CD4-positive, alpha-beta T cell (primary cell): ENCODE measurements at regions not wholly inside any gene's neighbourhood (a gene's known extent, or its start where the extent isn't known, plus 50 kb on each side); places are given as distances from the start of the nearest gene placed in this dataset.

Experiments used
- ATAC-seq: fragments of 200-7000 bp; cut with Tn5 transposase; one replicate; pipeline ENCODE4 v1.10.0; 2022; ENCODE audit warnings: mild to moderate bottlenecking; ENCODE audit not compliant: poor library complexity
- CTCF ChIA-PET: fragments of 350-600 bp; sonication (Branson Sonifier 250); formaldehyde crosslinking; loops from one replicate; lab custom pipeline; 2021; ENCODE audit warnings: antibody characterized with exemption, inconsistent platforms; lab: Charles Lee
- POLR2A ChIA-PET: fragments of 350-600 bp; sonication (Branson Sonifier 250); formaldehyde crosslinking; loops from one replicate; lab custom pipeline; 2021; ENCODE audit warnings: antibody characterized with exemption, inconsistent platforms; lab: Charles Lee
- DNase-seq, 14 experiments: peaks; one replicate each; pipeline ENCODE4 v3.0.0-alpha.2; 2013 to 2020; ENCODE audit warnings: mixed read lengths in 2 of 14
- H3K27ac ChIP-seq, 2 donors: one replicate each; pipeline versions ENCODE4 v1.5.1 to v1.7.0; 2013; ENCODE audit warnings: low read length in 2 of 2, low read depth in 1 of 2, mild to moderate bottlenecking in 1 of 2
- H3K27me3 ChIP-seq, 2 experiments: 1 replicate in 1 of 2; 2 replicates in 1 of 2; pipeline versions ENCODE4 v1.6.1 to v1.7.0; 2013; ENCODE audit warnings: low read length in 2 of 2, control low read depth in 1 of 2, mild to moderate bottlenecking in 1 of 2, moderate library complexity in 1 of 2; ENCODE audit not compliant: insufficient read depth in 2 of 2, control insufficient read depth in 1 of 2
- H3K36me3 ChIP-seq: one replicate; pipeline ENCODE4 v1.6.1; 2013; ENCODE audit warnings: low read length, control low read depth; ENCODE audit not compliant: insufficient read depth
- H3K4me1 ChIP-seq: one replicate; pipeline ENCODE4 v1.6.1; 2013; ENCODE audit warnings: low read length, control low read depth; ENCODE audit not compliant: insufficient read depth
- H3K4me3 ChIP-seq: one replicate; pipeline ENCODE4 v1.5.1; 2013; ENCODE audit warnings: mild to moderate bottlenecking, low read length, moderate library complexity
- H3K9me3 ChIP-seq, 2 experiments: 1 replicate in 1 of 2; 2 replicates in 1 of 2; pipeline versions ENCODE4 v1.6.1 to v1.7.0; 2013; ENCODE audit warnings: low read length in 2 of 2, mild to moderate bottlenecking in 2 of 2, control low read depth in 1 of 2, moderate library complexity in 1 of 2; ENCODE audit not compliant: control insufficient read depth in 1 of 2, insufficient read depth in 1 of 2
- H3K27ac Mint-ChIP-seq: one replicate; pipeline ENCODE4 v1.8.0; 2020; ENCODE audit warnings: mixed read lengths
- H3K27me3 Mint-ChIP-seq: one replicate; pipeline ENCODE4 v1.8.0; 2021; ENCODE audit warnings: mixed read lengths
- H3K36me3 Mint-ChIP-seq: one replicate; pipeline ENCODE4 v1.8.0; 2021; ENCODE audit warnings: low read depth, mixed read lengths
- H3K4me1 Mint-ChIP-seq: one replicate; pipeline ENCODE4 v1.8.0; 2021; ENCODE audit warnings: low read depth, mixed read lengths
- H3K4me3 Mint-ChIP-seq: one replicate; pipeline ENCODE4 v1.8.0; 2020; ENCODE audit warnings: mild to moderate bottlenecking, mixed read lengths
- H3K9me3 Mint-ChIP-seq: one replicate; pipeline ENCODE4 v1.8.0; 2020; ENCODE audit warnings: mixed read lengths
- intact Hi-C, 2 experiments: fragments of 100-400 bp; cut with DNase I in 1 of 2; cut with micrococcal nuclease in 1 of 2; formaldehyde crosslinking; loops; one replicate each; pipeline versions ENCODE4 v1.15.1 to v1.9.0; 2023 to 2025; cut with DNase I, micrococcal nuclease
- TF ChIP-seq, protein P1 (sequence below): fragments of 200-600 bp; IDR thresholded peaks from one replicate; pipeline ENCODE4 v1.8.0; 2022; ENCODE audit warnings: antibody characterized with exemption, mild to moderate bottlenecking

DNA sequence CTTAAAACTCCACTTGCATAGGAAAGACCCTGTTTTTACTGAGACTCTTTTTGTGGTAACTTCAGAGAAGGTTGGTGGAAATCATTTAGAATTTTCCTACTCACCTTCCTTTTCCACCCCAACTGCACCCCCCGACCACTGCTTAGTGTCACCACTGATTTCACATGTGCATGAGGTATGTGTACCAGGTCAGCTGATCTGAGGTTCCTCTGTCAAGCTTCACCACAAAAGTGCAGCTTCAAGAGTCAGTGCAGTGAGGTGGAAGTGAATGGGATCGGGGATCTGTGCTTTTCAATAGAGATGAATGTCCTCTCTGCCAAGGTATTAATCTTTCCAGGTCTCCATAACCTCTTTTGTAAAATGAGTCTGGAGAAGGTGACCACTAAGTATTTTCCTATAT lies 260.5 kb upstream of the WWC1 start:
- Histone ChIP-seq H3K27me3 (no peaks in the 10 kb centered on the region), H3K9me3 (peaks cover 0 to 3% of the 10 kb centered on the region in 2 experiments), H3K27ac (no peak overlapping the region), H3K4me3 (no peak overlapping the region), H3K36me3 (no peaks in the 10 kb centered on the region), H3K4me1 (no peaks in the 10 kb centered on the region)
- Mint-ChIP-seq H3K9me3 (no peaks in the 10 kb centered on the region), H3K27ac (no peak overlapping the region), H3K4me1 (no peaks in the 10 kb centered on the region), H3K36me3 (no peaks in the 10 kb centered on the region), H3K4me3 (no peak overlapping the region), H3K27me3 (no peaks in the 10 kb centered on the region)
- DNase-seq (no peak), ATAC-seq (no peak)
- TF ChIP-seq, protein P1, sequence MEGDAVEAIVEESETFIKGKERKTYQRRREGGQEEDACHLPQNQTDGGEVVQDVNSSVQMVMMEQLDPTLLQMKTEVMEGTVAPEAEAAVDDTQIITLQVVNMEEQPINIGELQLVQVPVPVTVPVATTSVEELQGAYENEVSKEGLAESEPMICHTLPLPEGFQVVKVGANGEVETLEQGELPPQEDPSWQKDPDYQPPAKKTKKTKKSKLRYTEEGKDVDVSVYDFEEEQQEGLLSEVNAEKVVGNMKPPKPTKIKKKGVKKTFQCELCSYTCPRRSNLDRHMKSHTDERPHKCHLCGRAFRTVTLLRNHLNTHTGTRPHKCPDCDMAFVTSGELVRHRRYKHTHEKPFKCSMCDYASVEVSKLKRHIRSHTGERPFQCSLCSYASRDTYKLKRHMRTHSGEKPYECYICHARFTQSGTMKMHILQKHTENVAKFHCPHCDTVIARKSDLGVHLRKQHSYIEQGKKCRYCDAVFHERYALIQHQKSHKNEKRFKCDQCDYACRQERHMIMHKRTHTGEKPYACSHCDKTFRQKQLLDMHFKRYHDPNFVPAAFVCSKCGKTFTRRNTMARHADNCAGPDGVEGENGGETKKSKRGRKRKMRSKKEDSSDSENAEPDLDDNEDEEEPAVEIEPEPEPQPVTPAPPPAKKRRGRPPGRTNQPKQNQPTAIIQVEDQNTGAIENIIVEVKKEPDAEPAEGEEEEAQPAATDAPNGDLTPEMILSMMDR = no peak
- POLR2A ChIA-PET = no interaction called here
- intact Hi-C loops = no loop called here
- CTCF ChIA-PET = no interaction called here

DNA sequence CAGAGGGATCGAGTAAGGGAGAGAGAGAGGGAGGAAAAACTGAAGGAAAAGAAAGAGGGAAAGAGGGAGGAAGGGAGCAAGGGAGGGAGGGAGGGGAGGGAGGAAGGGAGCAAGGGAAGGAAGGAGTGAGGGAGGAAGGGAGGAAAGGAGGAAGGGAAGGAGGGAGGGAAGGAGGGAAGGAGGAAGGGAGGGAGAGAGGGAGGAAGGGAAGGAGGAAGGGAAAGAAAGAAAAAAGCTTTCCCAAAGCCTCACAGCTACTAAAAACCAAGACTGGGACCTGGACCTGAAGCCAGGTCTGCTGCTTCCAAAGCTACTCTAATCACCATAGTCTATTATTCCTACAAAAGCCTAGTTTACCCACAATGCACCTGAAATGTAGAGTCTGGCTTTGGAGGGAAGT lies 259.8 kb upstream of the WWC1 start:
- H3K36me3 Mint-ChIP-seq = no peaks in the 10 kb centered on the region
- ChIA-PET CTCF (no interaction called here), POLR2A (no interaction called here)
- no peak for ATAC-seq
- no peak for DNase-seq
- no peaks in the 10 kb centered on the region for H3K4me1 Mint-ChIP-seq
- H3K27ac ChIP-seq = no peak overlapping the region
- no peaks in the 10 kb centered on the region for H3K9me3 Mint-ChIP-seq
- H3K4me1 ChIP-seq = no peaks in the 10 kb centered on the region
- TF ChIP-seq, protein P1 = no peak
- intact Hi-C loops = no loop called here
- H3K4me3 ChIP-seq = no peak overlapping the region
- no peak overlapping the region for H3K27ac Mint-ChIP-seq
- no peaks in the 10 kb centered on the region for H3K27me3 ChIP-seq
- H3K9me3 ChIP-seq = peaks cover 0 to 3% of the 10 kb centered on the region in 2 experiments
- H3K36me3 ChIP-seq = no peaks in the 10 kb centered on the region
- H3K4me3 Mint-ChIP-seq = no peak overlapping the region
- H3K27me3 Mint-ChIP-seq = no peaks in the 10 kb centered on the region

DNA sequence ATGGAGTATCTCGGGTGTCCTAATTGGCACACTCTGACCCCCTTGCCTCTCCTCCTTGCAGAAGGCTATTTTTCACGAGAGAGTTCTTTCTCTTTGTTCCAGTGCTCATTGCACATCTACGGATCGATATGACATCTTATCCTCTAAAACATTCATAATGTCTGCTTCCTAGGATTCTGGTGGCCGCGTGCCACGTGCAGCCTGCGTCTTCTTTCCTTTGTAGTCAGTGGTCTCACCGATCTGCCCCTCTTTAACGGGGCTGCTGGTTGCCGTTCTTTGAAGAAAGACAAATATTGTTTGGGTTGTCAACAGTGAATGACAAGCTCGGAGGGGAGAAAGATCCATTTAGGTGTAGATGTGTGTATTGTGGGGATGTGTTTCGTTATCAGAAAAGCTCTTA lies 252.4 kb upstream of the WWC1 start:
- ChIA-PET POLR2A (no interaction called here), CTCF (no interaction called here)
- no peak for ATAC-seq
- H3K36me3 ChIP-seq = no peaks in the 10 kb centered on the region
- H3K4me3 ChIP-seq = no peak overlapping the region
- H3K9me3 Mint-ChIP-seq = no peaks in the 10 kb centered on the region
- no peak for DNase-seq
- TF ChIP-seq, protein P1 = no peak
- peaks cover 4% of the 10 kb centered on the region for H3K27me3 Mint-ChIP-seq
- H3K27ac ChIP-seq = no peak overlapping the region
- no peaks in the 10 kb centered on the region for H3K36me3 Mint-ChIP-seq
- no peak overlapping the region for H3K4me3 Mint-ChIP-seq
- no peaks in the 10 kb centered on the region for H3K9me3 ChIP-seq
- H3K27ac Mint-ChIP-seq = no peak overlapping the region
- H3K4me1 ChIP-seq = no peaks in the 10 kb centered on the region
- H3K4me1 Mint-ChIP-seq = no peaks in the 10 kb centered on the region
- H3K27me3 ChIP-seq = peaks cover 0 to 3% of the 10 kb centered on the region in 2 experiments
- intact Hi-C loops = no loop called here
